Left ventricle myocardium superior (tissue), 1 donor: ENCODE measurements at regions not wholly inside any gene's neighbourhood (a gene's known extent, or its start where the extent isn't known, plus 50 kb on each side); places are given as distances from the start of the nearest gene placed in this dataset.

Experiments
- ATAC-seq: fragments of 200-7000 bp; cut with Tn5 transposase; one replicate; pipeline ENCODE4 v1.9.1; 2020; ENCODE audit warnings: mild to moderate bottlenecking, moderate library complexity
- DNase-seq: peaks from one replicate; pipeline ENCODE4 v3.0.0-alpha.2; 2020
- intact Hi-C: fragments of 100-400 bp; cut with micrococcal nuclease; formaldehyde crosslinking; loops from one replicate; pipeline ENCODE4 v1.11.0; 2022
- donor health status: DM: no; HTN: yes; CAD: no; lungs with severe emphysema.

- intact Hi-C loops: no loop called here
- no peak for DNase-seq
Measured at GRCh38 chr11:131206671-131207070, 163.7 kb upstream of the NTM start.

GRCh38 chr11:131207901-131208300 is 162.5 kb upstream of the NTM start:
- DNase-seq (no peak), ATAC-seq (no peak)
- intact Hi-C loops: no loop called here

More at GRCh38 chr11:131206671-131207070, 163.7 kb upstream of the NTM start:
- ATAC-seq: no peak

GRCh38 chr11:131217313-131218310 is 152.8 kb upstream of the NTM start:
- ATAC-seq (peak; percentile 56), DNase-seq (no peak)
- intact Hi-C loops: no loop called here

GRCh38 chr11:131218542-131218941 is 151.9 kb upstream of the NTM start:
- ATAC-seq (no peak), DNase-seq (no peak)
- intact Hi-C loops: no loop called here

GRCh38 chr11:131219646-131220045 is 150.8 kb upstream of the NTM start:
- no peak for ATAC-seq
- no peak for DNase-seq
- intact Hi-C loops: no loop called here

- intact Hi-C loops: no loop called here
- no peak for DNase-seq
- ATAC-seq: no peak
Measured at GRCh38 chr11:131223198-131223991, 147.0 kb upstream of the NTM start.

GRCh38 chr11:131228378-131228777 is 142.0 kb upstream of the NTM start:
- no peak for DNase-seq
- intact Hi-C loops: no loop called here
- no peak for ATAC-seq

- DNase-seq: no peak
- intact Hi-C loops: no loop called here
- no peak for ATAC-seq
Measured at GRCh38 chr11:131229221-131229620, 141.2 kb upstream of the NTM start.

- intact Hi-C loops: no loop called here
- no peak for ATAC-seq
- DNase-seq: no peak
Measured at GRCh38 chr11:131231317-131231940, 139.0 kb upstream of the NTM start.

GRCh38 chr11:131232261-131232660 is 138.2 kb upstream of the NTM start:
- DNase-seq: no peak
- intact Hi-C loops: no loop called here
- ATAC-seq: no peak

- ATAC-seq (no peak), DNase-seq (no peak)
- intact Hi-C loops: no loop called here
Measured at GRCh38 chr11:131234221-131234620, 136.2 kb upstream of the NTM start.

- DNase-seq (no peak), ATAC-seq (no peak)
- intact Hi-C loops: no loop called here
Measured at GRCh38 chr11:131235328-131236298, 134.8 kb upstream of the NTM start.

GRCh38 chr11:131240421-131240820 is 130.0 kb upstream of the NTM start:
- intact Hi-C loops: no loop called here
- no peak for ATAC-seq
- no peak for DNase-seq

- DNase-seq: no peak
- intact Hi-C loops: no loop called here
Measured at GRCh38 chr11:131242476-131243000, 127.9 kb upstream of the NTM start.

GRCh38 chr11:131246156-131246555 is 124.3 kb upstream of the NTM start:
- DNase-seq (no peak), ATAC-seq (no peak)
- intact Hi-C loops: no loop called here

More at GRCh38 chr11:131242476-131243000, 127.9 kb upstream of the NTM start:
- ATAC-seq: no peak

- intact Hi-C loops: no loop called here
- ATAC-seq (peak; percentile 79), DNase-seq (peak; percentile 47)
Measured at GRCh38 chr11:131246663-131247062, 123.8 kb upstream of the NTM start.

- DNase-seq: no peak
- intact Hi-C loops: no loop called here
- ATAC-seq: no peak
Measured at GRCh38 chr11:131248588-131248987, 121.8 kb upstream of the NTM start.

- no peak for ATAC-seq
Measured at GRCh38 chr11:131253142-131253655, 117.2 kb upstream of the NTM start.

More at GRCh38 chr11:131253142-131253655, 117.2 kb upstream of the NTM start:
- intact Hi-C loops: no loop called here
- DNase-seq: no peak
